WTC11 (cell line): ENCODE measurements at regions not wholly inside any gene's neighbourhood (a gene's known extent, or its start where the extent isn't known, plus 50 kb on each side); places are given as distances from the start of the nearest gene placed in this dataset.

Experiments used
- ATAC-seq: fragments of 200-7000 bp; cut with Tn5 transposase; 2 replicates; pipeline ENCODE4 v1.10.0; 2021; ENCODE audit warnings: mild to moderate bottlenecking, moderate library complexity
- CTCF ChIA-PET: fragments of 300-600 bp; sonication (Branson Sonifier 250); formaldehyde crosslinking; loops from one replicate; lab custom pipeline; 2021; ENCODE audit warnings: antibody characterized with exemption; lab: Charles Lee
- POLR2A ChIA-PET: fragments of 350-600 bp; sonication (Branson Sonifier 250); formaldehyde crosslinking; loops from one replicate; lab custom pipeline; 2021; ENCODE audit warnings: antibody characterized with exemption; lab: Charles Lee
- DNase-seq: peaks from one replicate; pipeline ENCODE4 v3.0.0; 2021; ENCODE audit warnings: low spot score
- H3K27ac Mint-ChIP-seq: 2 replicates; pipeline ENCODE4 v1.8.0; 2021; ENCODE audit warnings: mixed read lengths
- H3K27me3 Mint-ChIP-seq: 2 replicates; pipeline ENCODE4 v1.8.0; 2021; ENCODE audit warnings: low read depth, mild to moderate bottlenecking, moderate library complexity, mixed read lengths
- H3K36me3 Mint-ChIP-seq: 2 replicates; pipeline ENCODE4 v1.8.0; 2021; ENCODE audit warnings: mixed read lengths
- H3K4me1 Mint-ChIP-seq: 2 replicates; pipeline ENCODE4 v1.8.0; 2022; ENCODE audit warnings: mixed read lengths
- H3K4me3 Mint-ChIP-seq: 2 replicates; pipeline ENCODE4 v1.8.0; 2021; ENCODE audit warnings: mild to moderate bottlenecking, moderate library complexity, mixed read lengths
- H3K9me3 Mint-ChIP-seq: 2 replicates; pipeline ENCODE4 v1.8.0; 2021; ENCODE audit warnings: mixed read lengths
- AR ChIP-seq: fragments of 250-450 bp; sonication (Bioruptor Pico); IDR thresholded peaks from 2 replicates; pipeline ENCODE4 v1.9.0; 2021; ENCODE audit warnings: mild to moderate bottlenecking
- ATF1 ChIP-seq: sonication (generic); formaldehyde crosslinking; IDR thresholded peaks from 2 replicates; pipeline ENCODE4 v1.8.1; 2023; ENCODE audit warnings: mild to moderate bottlenecking, moderate library complexity, missing genetic modification reagents
- ATF6 ChIP-seq: sonication (generic); formaldehyde crosslinking; IDR thresholded peaks from 2 replicates; pipeline ENCODE4 v1.8.1; 2023; ENCODE audit warnings: mild to moderate bottlenecking, missing genetic modification reagents
- E2F4 ChIP-seq: sonication (generic); formaldehyde crosslinking; IDR thresholded peaks from 2 replicates; pipeline ENCODE4 v1.8.1; 2022; ENCODE audit warnings: low read depth, mild to moderate bottlenecking, moderate library complexity, missing genetic modification reagents, borderline replicate concordance
- ETV6 ChIP-seq: sonication (generic); formaldehyde crosslinking; IDR thresholded peaks from 2 replicates; pipeline ENCODE4 v1.8.1; 2022; ENCODE audit warnings: mild to moderate bottlenecking, missing genetic modification reagents
- GRHL2 ChIP-seq: fragments of 250-450 bp; sonication (Bioruptor Pico); IDR thresholded peaks from 2 replicates; pipeline ENCODE4 v1.8.0; 2022; ENCODE audit warnings: mild to moderate bottlenecking, moderate library complexity; ENCODE audit not compliant: insufficient replicate concordance, severe bottlenecking
- IRF1 ChIP-seq: sonication (generic); formaldehyde crosslinking; IDR thresholded peaks from 2 replicates; pipeline ENCODE4 v1.8.0; 2023; ENCODE audit warnings: missing genetic modification reagents
- MAX ChIP-seq: sonication (generic); formaldehyde crosslinking; IDR thresholded peaks from 2 replicates; pipeline ENCODE4 v1.8.0; 2022; ENCODE audit warnings: mild to moderate bottlenecking, missing genetic modification reagents
- NR3C1 ChIP-seq: sonication (generic); formaldehyde crosslinking; conservative IDR thresholded peaks from 2 replicates; pipeline ENCODE4 v1.8.1; 2023; ENCODE audit warnings: low read depth, mild to moderate bottlenecking, missing genetic modification reagents
- RORB ChIP-seq: fragments of 250-450 bp; sonication (Bioruptor Pico); IDR thresholded peaks from 2 replicates; pipeline ENCODE4 v1.9.0; 2021; ENCODE audit warnings: mild to moderate bottlenecking
- SMAD4 ChIP-seq: sonication (generic); formaldehyde crosslinking; IDR thresholded peaks from 2 replicates; pipeline ENCODE4 v1.8.0; 2022; ENCODE audit warnings: mild to moderate bottlenecking, missing genetic modification reagents
- SP1 ChIP-seq: sonication (generic); formaldehyde crosslinking; conservative IDR thresholded peaks from 2 replicates; pipeline ENCODE4 v1.8.1; 2022; ENCODE audit warnings: missing genetic modification reagents
- TEAD1 ChIP-seq: sonication (generic); formaldehyde crosslinking; IDR thresholded peaks from 2 replicates; pipeline ENCODE4 v1.8.0; 2022; ENCODE audit warnings: mild to moderate bottlenecking, missing genetic modification reagents
- ZBTB21 ChIP-seq: sonication (generic); formaldehyde crosslinking; IDR thresholded peaks from 2 replicates; pipeline ENCODE4 v1.8.1; 2023; ENCODE audit warnings: mild to moderate bottlenecking, missing genetic modification reagents, borderline replicate concordance
- ZNF317 ChIP-seq: sonication (generic); formaldehyde crosslinking; IDR thresholded peaks from 2 replicates; pipeline ENCODE4 v1.8.1; 2023; ENCODE audit warnings: low read depth, mild to moderate bottlenecking, moderate library complexity, missing genetic modification reagents, borderline replicate concordance
- ZNF396 ChIP-seq: fragments of 250-450 bp; sonication (Bioruptor Pico); IDR thresholded peaks from 2 replicates; pipeline ENCODE4 v1.8.0; 2021; ENCODE audit warnings: mild to moderate bottlenecking, moderate library complexity, borderline replicate concordance
- ZNF423 ChIP-seq: fragments of 250-450 bp; sonication (Bioruptor Pico); IDR thresholded peaks from 2 replicates; pipeline ENCODE4 v2.1.2; 2022; ENCODE audit warnings: mild to moderate bottlenecking, moderate library complexity
- TF ChIP-seq, protein P1 (sequence below): sonication (generic); formaldehyde crosslinking; IDR thresholded peaks from 2 replicates; pipeline ENCODE4 v1.8.1; 2023; ENCODE audit warnings: mild to moderate bottlenecking, moderate library complexity, missing genetic modification reagents
- TF ChIP-seq, protein P2 (sequence below): fragments of 250-450 bp; sonication (Bioruptor Pico); IDR thresholded peaks from 2 replicates; pipeline ENCODE4 v1.8.0; 2021; ENCODE audit warnings: mild to moderate bottlenecking
- TF ChIP-seq, protein P3 (sequence below): sonication (generic); formaldehyde crosslinking; IDR thresholded peaks from 2 replicates; pipeline ENCODE4 v1.8.1; 2022; ENCODE audit warnings: low read depth, missing genetic modification reagents, borderline replicate concordance

DNA sequence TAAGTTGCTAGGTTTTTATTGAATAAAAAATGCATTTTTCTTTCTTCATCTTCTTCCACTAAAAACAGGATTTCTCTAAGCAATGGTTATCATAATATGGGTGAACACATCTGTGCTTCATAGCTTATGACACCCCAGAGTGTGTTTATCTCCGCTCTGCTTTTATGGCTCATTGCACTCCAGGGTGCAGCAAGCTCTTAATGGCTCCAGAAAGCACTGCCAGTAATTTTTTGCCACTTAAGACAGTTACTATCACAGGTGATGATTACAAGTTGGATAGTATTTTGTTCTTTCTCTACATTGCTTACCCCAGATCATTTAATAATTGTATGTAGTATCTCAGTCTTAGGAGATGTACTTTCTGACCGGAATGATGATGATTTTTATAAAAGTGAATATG lies 239.3 kb upstream of the CDH20 start (continued):
- no peak for TF ChIP-seq ZNF317 (CRISPR knock-in tag)
- TF ChIP-seq ATF6 (CRISPR knock-in tag), result no peak

- Mint-ChIP-seq H3K4me1 (no peaks in the 10 kb centered on the region), H3K27ac (no peak overlapping the region), H3K4me3 (no peak overlapping the region)
- no peak for DNase-seq
- CTCF ChIA-PET, result no interaction called here
- no peak for TF ChIP-seq ETV6 (CRISPR knock-in tag)
- no peak for TF ChIP-seq ATF1 (CRISPR knock-in tag)
- no peak for TF ChIP-seq SP1 (CRISPR knock-in tag)
- TF ChIP-seq, protein P1, sequence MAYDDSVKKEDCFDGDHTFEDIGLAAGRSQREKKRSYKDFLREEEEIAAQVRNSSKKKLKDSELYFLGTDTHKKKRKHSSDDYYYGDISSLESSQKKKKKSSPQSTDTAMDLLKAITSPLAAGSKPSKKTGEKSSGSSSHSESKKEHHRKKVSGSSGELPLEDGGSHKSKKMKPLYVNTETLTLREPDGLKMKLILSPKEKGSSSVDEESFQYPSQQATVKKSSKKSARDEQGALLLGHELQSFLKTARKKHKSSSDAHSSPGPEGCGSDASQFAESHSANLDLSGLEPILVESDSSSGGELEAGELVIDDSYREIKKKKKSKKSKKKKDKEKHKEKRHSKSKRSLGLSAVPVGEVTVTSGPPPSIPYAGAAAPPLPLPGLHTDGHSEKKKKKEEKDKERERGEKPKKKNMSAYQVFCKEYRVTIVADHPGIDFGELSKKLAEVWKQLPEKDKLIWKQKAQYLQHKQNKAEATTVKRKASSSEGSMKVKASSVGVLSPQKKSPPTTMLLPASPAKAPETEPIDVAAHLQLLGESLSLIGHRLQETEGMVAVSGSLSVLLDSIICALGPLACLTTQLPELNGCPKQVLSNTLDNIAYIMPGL (CRISPR knock-in tag), result no peak
- TF ChIP-seq, all 79 proteins: peak for 0
- H3K27me3 Mint-ChIP-seq, result no peaks in the 10 kb centered on the region
- POLR2A ChIA-PET, result no interaction called here
- no peak for ATAC-seq
- no peaks in the 10 kb centered on the region for H3K9me3 Mint-ChIP-seq
- H3K36me3 Mint-ChIP-seq, result no peaks in the 10 kb centered on the region
Observed at GRCh38 chr18:61096226-61096625, 237.0 kb upstream of the CDH20 start.

GRCh38 chr18:61107113-61107512 lies 226.1 kb upstream of the CDH20 start:
- H3K4me1 Mint-ChIP-seq, result no peaks in the 10 kb centered on the region
- no peak for DNase-seq
- ChIA-PET CTCF (no interaction called here), POLR2A (no interaction called here)
- H3K4me3 Mint-ChIP-seq, result no peak overlapping the region
- H3K9me3 Mint-ChIP-seq, result no peaks in the 10 kb centered on the region
- H3K27me3 Mint-ChIP-seq, result no peaks in the 10 kb centered on the region
- TF ChIP-seq, protein P2, sequence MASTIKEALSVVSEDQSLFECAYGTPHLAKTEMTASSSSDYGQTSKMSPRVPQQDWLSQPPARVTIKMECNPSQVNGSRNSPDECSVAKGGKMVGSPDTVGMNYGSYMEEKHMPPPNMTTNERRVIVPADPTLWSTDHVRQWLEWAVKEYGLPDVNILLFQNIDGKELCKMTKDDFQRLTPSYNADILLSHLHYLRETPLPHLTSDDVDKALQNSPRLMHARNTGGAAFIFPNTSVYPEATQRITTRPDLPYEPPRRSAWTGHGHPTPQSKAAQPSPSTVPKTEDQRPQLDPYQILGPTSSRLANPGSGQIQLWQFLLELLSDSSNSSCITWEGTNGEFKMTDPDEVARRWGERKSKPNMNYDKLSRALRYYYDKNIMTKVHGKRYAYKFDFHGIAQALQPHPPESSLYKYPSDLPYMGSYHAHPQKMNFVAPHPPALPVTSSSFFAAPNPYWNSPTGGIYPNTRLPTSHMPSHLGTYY (CRISPR knock-in tag), result no peak
- TF ChIP-seq E2F4 (CRISPR knock-in tag) (no peak), NR3C1 (CRISPR knock-in tag) (no peak), ZNF423 (CRISPR knock-in tag) (no peak), AR (no peak), SMAD4 (CRISPR knock-in tag) (no peak), MAX (CRISPR knock-in tag) (no peak), ZBTB21 (CRISPR knock-in tag) (no peak), GRHL2 (CRISPR knock-in tag) (no peak), IRF1 (CRISPR knock-in tag) (no peak), TEAD1 (CRISPR knock-in tag) (no peak), ZNF396 (CRISPR knock-in tag) (no peak), RORB (CRISPR knock-in tag) (no peak)
- TF ChIP-seq, protein P3, sequence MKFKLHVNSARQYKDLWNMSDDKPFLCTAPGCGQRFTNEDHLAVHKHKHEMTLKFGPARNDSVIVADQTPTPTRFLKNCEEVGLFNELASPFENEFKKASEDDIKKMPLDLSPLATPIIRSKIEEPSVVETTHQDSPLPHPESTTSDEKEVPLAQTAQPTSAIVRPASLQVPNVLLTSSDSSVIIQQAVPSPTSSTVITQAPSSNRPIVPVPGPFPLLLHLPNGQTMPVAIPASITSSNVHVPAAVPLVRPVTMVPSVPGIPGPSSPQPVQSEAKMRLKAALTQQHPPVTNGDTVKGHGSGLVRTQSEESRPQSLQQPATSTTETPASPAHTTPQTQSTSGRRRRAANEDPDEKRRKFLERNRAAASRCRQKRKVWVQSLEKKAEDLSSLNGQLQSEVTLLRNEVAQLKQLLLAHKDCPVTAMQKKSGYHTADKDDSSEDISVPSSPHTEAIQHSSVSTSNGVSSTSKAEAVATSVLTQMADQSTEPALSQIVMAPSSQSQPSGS (CRISPR knock-in tag), result no peak
- no peak overlapping the region for H3K27ac Mint-ChIP-seq
- ATAC-seq, result no peak
- no peaks in the 10 kb centered on the region for H3K36me3 Mint-ChIP-seq
